Activated CD8-positive, alpha-beta memory T cell treated with anti-CD3 and anti-CD28 coated beads for 24 hours (primary cell): ENCODE measurements at regions not wholly inside any gene's neighbourhood (a gene's known extent, or its start where the extent isn't known, plus 50 kb on each side); places are given as distances from the start of the nearest gene placed in this dataset.
"Not testable (repeated sequence)": the region's sequence is repeated elsewhere in the genome, so short reads cannot be mapped to it uniquely, and the experiment has no call there.

Experiments used
- DNase-seq: peaks from one replicate; pipeline ENCODE4 v3.0.0-alpha.2; 2020

DNA sequence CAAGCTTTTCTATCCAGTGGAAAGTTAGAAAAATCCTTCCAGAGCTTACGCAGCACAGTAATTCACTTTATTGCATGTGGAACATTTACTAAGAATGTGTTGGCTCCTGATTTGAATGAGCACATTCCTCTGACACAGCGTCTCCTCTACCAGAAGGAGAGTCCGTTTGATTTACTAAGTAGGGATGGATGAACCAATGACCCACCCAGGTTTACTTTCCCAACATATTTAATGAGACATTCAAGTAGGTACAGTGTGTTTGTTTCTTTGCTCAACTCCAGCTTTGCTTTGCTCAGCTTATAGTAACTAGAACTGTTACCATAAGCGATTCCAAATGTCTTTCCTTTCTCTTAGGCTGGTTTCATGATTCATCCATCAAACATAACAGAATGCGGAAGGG lies 161.7 kb downstream of the SMARCA1 start:
- no peak for DNase-seq

DNA sequence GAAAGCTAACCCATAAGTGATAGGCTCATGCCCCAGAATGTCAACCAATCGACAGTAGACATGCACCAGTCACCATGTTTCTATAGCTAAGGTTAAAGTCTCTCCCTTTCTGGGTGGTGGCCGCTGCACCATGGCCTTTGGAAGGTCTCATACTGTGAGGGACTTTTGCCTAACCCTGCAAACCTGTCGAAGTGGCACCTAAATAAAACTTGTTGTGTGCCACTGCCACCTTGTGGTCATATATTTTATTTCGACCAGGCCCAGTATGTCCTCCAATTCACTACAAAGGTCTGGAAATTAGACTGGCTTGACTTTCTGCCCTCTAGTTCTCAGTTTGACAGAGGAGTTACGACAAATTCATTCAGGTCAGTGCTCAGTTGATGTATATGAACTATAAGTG lies 163.1 kb downstream of the SMARCA1 start:
- DNase-seq, result peak; percentile 65

DNA sequence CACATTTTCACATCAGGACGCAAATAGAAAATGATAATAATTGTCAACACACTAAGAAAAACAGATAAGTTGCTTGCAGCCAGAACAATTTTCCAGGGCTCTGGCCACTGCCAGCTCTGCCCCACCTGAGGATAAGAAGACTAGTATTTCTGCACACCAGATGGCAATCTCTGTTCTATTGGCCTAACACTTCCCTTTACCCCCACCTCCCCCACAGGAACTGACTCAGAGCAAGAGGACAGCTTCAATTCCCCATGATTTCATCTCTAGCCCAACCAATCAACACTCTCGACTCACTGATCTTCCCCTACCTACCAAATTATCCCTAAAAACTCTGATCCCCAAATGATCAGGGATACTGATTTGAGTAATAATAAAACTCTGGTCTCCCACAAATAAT lies 164.0 kb downstream of the SMARCA1 start:
- DNase-seq, result no peak

DNA sequence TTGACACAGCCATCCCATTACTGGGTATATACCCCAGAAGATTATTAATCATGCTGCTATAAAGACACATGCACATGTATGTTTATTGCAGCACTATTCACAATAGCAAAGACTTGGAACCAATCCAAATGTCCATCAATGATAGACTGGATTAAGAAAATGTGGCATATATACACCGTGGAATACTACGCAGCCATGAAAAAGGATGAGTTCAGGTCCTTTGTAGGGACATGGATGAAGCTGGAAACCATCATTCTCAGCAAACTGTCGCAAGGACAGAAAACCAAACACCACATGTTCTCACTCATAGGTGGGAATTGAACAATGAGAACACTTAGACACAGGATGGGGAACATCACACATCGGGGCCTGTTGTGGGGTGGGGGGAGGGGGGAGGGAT lies 165.9 kb downstream of the SMARCA1 start:
- DNase-seq, result not testable (repeated sequence)

DNA sequence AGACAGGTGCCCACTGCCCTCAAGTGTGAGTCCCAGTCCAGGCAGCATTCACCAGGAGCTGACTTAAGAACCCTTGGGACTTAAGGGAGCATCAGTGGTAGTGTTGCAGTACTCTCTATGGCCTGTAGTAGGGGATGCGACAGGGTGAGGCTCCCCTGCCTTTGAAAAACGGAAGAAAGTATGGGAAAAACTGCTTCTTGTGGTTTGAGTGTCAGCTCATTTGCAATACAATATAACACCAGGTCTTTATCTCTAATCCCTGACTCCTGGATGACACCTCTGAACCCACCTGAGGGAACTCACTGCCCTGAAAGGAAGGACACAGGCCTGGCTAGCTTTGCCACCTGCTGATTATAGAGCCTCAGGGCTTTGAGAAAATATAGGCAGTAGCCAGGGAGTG lies 176.0 kb downstream of the SMARCA1 start:
- no peak for DNase-seq

DNA sequence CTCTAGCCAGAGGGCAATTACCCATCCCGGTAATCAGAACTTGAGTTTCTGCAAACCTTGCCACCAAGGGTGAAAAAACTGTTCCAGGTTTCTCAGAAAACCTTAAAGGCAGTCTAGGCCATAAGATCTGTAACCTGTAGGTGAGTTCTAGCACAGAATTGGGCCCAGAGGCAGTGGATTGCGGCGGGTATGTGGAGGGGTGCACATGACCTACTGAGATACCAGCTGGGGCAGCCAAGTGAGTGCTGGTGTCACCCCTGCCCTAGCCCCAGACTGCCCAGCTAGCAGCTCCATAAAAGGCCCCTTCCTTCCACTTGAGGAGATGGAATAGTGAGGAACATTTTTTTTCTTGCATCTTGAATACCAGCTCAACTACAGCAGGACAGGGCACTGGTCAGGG lies 176.7 kb downstream of the SMARCA1 start:
- no peak for DNase-seq

DNA sequence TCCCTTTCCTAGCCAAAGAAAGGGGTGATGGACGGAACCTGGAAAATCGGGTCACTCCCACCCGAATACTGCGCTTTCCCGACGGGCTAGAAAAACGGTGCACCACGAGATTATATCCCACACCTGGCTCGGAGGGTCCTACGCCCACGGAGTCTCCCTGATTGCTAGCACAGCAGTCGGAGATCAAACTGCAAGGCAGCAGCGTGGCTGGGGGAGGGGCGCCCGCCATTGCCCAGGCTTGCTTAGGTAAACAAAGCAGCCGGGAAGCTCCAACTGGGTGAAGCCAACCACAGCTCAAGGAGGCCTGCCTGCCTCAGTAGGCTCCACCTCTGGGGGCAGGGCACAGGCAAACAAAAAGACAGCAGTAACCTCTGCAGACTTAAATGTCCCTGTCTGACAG lies 186.0 kb downstream of the SMARCA1 start:
- not testable (repeated sequence) for DNase-seq

DNA sequence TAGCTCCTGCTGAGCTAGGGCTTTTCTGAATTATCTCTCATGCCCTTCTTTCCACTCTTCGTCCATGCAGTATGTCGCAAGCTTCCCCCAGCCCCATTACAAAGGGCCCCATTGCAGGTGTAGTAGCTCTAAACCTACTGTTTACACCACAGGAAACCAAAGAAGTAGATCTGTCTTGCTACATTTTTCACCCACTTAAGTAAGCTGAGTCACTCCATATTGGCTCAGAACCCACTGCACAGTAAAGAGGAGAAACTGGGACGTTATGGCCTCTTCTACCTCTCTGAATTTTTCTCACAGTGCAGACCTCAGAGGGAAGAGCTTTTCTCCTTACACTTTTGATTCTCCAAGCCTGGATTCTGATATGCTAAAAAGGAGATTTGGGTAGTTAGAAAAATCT lies 200.2 kb downstream of the SMARCA1 start:
- DNase-seq, result no peak

DNA sequence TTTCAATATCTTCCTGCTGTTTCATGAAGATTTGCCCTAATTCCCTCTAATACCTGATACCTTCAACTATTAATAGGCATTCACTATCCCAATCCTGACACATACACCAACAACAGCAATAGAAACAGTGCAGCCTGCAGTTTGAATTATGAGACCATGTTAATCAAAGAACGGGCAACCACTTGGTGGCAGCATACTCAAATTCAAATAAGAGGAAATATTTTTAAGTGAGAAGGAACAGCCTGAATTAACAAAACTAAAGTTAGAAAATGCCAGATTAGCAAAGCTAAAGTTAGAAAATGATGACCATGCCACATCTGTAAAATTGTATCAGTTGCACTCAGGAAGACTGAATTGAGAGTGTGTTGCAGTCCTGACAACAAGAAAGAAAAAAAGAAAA lies 204.9 kb downstream of the SMARCA1 start:
- DNase-seq, result no peak

DNA sequence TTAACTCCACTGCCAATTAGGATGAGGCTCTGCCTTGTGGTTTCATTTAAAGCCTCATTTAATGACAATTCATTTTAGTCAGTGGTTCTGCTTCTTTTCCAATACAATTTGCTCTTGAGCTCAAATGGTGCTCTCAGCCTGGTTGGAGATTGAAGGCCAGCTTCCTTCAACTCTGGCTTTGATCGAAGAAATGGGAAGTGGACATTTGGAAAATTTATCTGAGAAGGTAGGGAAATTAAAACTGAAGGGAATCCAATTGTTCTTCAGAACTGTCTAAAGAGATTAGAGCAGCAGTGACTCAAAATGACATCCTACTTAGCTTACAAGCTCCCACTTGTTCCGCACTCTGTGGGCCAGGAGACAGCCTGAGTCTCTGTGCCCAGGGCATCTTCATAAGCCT lies 206.8 kb downstream of the SMARCA1 start:
- no peak for DNase-seq

DNA sequence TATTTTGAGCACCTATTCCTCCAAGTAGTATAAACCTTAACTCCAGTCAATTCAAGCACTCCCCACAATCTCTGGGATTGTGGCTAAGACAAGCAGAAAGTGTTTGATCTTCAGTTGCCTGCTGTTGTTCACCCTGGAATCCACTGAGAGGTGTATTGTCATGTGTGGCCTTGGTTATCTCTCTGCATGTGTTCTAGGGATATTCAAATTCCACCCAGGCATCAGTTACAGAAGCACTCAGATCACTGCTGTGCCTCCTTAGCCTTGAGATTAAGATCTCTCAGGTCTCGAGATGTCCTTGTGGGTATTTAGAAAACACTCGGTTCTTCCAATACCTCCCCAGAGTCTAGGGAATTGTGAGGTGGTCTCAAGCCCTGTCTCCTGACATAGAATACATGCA lies 213.3 kb downstream of the SMARCA1 start:
- DNase-seq, result no peak

DNA sequence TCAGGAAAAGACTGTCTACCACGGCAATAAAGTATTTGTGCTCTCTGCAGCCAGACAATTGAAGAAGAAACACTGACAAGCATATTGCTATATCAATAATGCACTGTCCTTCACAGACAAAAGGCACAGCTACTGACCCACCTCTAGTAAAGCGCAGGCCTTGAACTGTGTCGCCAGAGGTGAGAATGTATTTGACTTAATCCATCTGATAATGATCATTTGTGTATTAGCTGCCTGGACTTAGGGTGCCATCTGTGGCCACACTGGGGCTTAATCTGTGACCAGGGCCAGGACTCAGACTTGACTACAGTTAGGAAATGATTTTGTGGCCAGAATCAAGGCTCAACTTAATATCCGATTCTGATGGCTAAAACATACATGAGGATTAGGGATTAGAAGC lies 260.4 kb downstream of the SMARCA1 start:
- no peak for DNase-seq

DNA sequence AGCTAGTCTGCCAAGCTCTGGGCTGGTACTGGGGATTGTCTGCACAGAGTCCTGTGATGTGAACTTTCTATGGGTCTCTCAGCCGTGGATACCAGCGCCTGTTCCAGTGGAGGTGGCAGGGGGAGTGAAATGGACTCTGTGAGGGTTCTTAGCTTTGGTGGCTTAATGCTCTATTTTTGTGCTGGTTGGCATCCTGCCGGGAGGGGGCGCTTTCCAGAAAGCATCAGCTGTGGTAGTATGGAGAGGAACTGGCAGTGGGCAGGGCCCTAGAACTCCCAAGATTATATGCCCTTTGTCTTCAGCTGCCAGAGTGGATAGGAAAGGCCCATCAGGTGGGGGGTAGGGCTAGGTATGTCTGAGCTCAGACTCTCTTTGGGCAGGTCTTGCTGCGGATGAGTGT lies 267.8 kb downstream of the SMARCA1 start:
- not testable (repeated sequence) for DNase-seq

DNA sequence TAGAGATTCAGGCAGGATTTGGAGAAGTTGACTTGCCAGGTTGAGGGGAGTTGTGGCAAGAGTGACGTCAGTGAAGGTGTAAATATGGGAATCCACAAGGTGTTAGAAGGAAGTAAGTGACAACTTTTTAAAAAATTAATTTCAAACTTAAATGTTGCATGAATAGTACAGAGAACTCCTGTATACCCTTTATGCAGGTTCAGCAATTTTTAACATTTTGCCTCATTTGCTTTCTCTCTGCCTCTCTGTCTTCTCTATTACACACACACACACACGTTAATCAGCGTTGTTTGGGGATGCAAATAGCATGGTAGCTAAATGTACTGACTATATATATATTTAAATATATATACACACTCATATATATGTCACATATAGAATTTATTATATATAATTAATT lies 273.7 kb downstream of the SMARCA1 start:
- DNase-seq, result no peak

DNA sequence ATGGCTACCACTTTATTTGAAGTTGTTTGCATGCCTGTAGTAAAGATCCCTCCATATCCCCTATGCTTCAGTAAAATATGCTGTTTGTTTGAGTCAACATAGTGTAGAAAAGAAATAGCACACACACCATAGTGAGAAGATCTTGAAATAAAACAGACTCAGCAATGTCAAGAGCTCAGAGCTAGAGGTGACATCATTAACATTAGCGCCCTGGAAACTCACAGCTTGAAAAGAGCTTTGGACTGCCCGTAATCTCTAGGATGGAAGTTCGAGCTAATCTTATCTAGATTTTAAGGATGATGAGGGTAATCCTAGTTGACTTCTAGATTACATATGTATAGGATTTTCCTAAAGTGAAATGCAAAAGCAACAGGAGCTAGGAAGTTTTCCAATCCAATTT lies 275.6 kb downstream of the SMARCA1 start:
- DNase-seq, result no peak

DNA sequence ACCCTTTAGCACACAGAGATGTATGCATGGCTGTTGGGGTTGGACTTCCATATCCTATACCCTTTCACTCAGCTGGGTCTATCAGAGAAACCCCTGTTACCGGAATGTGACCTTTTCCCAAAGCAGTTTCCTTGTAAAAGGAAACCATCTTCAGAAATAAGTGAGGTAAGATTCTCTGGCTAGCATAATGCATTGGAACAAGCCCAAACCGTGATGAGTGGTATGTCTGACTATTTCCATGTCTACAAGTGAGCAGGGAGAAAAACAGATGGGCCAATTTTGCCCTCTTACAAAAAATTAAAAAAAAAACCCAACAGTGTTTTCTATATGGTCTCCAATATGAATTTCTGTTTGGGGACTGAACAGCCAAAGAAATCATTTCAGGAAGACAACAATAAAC lies 283.9 kb downstream of the SMARCA1 start:
- DNase-seq, result no peak

DNA sequence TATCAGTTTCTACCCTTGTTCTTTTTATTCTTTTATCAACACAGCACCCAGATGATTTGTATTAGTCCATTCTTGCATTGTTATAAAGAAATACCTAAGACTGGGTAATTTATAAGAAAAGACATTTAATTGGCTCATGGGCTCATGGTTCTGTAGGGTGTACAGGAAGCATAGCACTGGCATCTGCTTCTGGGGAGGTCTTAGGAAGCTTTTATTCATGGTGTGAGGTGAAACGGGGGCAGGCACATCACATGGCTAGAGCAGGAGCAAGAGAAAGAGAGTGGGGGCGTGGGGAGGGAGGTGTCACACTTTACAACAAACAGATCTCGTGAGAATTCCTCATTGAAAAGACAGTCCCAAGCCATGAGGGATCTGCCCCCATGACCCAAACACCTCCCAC lies 285.3 kb downstream of the SMARCA1 start:
- DNase-seq, result no peak

DNA sequence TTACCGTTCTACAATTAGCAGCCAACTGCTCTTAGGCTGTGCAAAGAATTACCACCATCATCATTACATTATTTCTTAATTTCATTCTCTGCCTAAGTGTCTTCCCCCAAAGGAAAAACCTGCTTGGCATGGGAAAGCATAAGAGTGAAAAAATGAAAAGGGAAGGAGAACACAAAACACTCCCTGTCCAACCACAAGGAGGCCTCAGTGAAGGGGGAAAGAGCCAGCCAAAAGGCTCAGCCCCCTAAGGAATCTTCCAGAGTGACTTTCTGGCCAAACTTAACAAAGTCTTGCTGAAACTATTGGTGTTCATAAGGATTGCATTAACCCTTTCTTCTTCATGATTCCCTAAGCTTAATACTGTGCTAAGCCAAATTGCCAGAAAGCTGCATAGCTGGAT lies 287.4 kb downstream of the SMARCA1 start:
- DNase-seq, result no peak

DNA sequence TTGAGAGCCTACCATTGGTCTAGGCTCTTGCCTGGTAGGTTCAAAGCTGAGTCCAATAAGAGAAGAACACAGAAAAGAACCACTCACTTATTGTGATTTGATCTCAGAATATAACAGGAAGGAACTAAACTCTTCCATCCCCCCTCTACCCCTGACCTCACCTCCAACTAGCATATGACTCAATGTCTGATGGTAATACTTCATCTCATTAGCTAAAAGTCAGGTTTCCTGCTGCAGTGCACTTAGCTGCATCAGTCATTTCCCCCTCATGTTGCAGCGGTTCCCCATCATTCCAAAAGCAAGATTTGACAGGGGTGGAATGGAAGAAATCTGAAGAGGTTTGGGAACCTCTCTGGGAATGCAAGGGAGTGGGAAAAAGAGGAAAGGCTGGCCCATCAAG lies 289.5 kb downstream of the SMARCA1 start:
- DNase-seq, result no peak

DNA sequence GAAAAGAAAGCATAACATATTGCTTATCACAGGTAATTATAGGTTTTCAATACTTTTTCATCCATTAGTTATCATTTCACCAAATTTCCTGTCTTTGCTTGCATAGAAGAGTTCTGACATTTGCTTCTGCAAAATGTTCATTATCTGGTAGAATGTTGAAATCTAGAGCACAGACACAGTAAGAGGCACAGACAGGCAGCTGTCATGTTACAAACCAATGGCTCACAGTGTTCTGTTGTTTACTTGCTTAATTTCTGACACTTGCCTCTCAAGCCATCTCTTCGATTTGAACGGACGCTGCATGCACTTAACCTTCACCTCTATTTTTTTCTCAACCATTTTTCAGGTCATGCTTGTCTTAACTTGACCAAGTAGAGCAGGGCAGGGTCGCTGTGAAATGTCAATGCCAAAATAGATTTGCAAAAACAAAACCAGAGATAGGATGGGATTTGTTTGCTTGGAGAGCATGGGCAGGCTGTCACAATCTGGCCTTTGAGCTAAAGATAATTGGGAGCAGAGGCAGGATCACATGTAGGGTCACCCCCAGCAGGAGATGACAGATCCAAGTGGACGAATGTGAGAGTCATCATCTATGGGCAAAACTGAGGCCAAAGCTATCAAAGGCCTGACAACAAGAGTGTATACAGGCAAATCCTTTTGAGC lies 292.3 kb downstream of the SMARCA1 start:
- DNase-seq, result no peak

DNA sequence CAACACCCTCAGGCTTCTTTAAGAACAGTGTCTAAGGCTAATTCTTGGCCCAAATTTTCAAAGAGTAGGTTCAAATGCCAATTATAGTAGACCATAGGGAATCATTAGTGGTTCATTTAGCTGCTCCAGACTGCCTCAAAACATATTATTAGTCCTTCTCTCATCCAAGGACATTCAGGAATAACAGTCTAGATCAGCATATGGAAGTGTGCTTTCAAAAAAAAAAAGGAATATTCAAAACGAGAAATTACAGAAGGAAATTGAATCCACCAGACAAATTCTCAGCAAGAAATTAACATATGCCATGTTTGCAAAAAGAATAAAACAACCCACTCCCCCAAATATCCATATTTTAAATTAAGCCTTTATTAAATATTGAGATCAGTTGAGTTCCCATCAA lies 293.1 kb downstream of the SMARCA1 start:
- DNase-seq, result no peak

DNA sequence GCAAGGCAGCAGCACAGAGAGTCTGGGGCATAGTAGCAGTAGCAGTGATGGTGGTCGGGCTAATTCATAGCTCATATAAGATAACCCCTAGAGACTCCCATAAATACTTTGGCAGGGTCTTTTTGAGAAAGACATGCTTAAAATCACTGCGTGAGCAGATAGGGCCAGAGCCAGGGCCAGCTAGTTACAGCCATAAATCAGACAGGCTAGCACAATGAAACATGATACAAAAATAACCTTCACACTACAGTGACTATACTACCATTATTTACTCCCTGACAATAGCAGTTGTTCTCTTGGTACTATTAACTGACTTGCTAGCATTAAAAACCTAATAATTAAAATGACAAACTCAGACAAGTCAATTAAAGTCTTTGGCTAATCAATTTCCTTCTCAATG lies 295.9 kb downstream of the SMARCA1 start:
- no peak for DNase-seq

DNA sequence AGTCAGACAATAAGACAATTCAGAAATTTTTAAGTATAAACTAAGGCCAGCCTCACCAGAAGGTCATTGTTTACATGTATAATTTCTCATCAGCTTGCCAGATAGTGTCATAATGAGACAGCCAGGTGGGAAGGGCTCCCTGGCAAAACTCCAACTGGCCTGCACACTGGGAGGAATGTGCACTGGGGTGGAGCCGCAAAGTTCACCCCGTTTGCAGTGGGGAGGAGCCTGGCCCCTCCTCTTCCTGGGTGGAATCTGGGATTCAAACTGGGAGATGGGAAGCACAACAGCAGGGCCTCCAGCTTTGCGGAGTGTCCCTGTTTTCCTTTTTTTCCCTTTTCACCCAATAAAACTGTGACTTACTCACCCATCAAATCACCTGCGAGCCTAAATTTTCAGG lies 329.9 kb downstream of the SMARCA1 start:
- no peak for DNase-seq

DNA sequence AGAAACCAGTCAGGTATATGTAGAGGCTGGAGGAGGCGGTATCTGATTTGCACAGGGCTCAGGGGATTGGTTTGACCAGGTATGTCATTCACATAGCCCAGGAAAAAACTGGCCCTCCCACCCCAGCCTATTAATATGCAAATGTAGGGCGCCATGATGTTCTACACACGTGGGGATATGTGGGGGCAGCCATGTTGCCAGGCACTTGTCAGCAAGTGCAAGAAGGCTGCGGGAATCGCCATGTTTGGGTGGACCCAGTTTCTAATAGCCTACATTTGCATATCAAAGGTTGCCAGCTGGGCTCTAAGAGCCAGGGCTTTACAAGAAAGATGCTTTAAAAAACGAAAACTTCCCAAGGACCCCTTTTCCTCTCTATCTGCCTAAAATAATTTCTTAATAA lies 335.1 kb downstream of the SMARCA1 start:
- no peak for DNase-seq

DNA sequence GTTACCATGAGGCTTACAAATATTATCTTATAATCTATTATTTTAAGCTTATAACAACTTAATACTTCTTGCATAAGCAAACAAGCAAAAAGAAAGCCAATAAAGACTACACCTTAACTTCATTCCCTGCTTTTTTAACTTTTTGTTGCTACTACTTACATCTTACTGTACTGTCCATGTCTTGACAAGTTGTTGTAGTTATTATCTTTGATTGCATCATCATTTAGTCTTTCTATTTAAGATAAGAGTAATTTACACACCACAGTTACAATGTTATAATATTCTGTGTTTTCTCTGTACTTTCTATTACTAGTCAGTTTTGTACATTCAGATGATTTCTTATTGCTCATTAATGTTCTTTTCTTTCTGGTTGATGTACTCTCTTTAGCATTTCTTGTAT lies 346.6 kb downstream of the SMARCA1 start:
- no peak for DNase-seq

DNA sequence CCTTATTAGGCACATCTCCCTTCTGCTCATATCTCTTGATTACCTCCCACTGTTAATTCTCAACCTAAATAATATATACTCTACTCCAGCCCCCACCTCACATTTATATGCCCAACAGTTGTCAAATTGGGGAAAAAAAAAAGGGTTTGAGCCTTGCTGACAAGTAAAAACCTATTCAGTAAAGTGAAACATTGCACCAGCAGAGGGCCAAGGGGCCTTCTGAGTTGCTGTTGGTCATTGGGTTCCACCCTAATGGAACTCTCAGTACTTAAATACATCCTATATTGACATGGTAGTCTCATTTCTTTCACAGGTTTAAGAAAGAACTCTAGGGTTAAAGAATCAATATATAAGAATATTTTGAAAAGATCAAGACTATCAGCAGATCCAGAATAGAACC lies 362.2 kb downstream of the SMARCA1 start:
- DNase-seq, result no peak
